ENCODE measurements at regions not wholly inside any gene's neighbourhood (a gene's known extent, or its start where the extent isn't known, plus 50 kb on each side); places are given as distances from the start of the nearest gene placed in this dataset.
"Not testable (repeated sequence)": the region's sequence is repeated elsewhere in the genome, so short reads cannot be mapped to it uniquely, and the experiment has no call there.

DNA sequence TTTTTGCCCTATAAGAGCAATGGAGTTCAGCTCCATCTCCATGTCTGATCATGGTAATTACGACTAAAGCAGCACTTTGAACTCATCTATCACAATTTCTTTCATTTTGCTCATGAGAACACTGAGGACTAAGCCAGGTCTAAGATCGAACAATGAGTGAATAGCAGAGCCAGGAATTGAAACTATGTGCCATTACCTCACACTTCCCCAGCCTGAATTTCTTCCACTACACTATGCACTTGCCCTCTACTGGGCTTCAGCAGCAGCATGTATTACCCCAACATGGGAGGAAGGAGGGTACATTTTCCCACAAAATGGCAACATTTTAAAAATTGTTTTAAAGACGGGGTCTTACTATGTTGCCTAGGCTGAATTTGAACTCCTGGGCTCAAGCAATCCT, 274.7 kb upstream of the FGF13 start:
- TF ChIP-seq CTCF (IDR thresholded peaks at IDR 0.05) (no peak), POLR2A (IDR thresholded peaks at IDR 0.05) (no peak)
- Histone ChIP-seq H3K36me3 (no peaks in the 10 kb centered on the region), H3K4me1 (no peaks in the 10 kb centered on the region)

GRCh38 chrX:138982365-138982764, 270.8 kb upstream of the FGF13 start:
- no peak overlapping the region for H3K4me3 ChIP-seq
- no peak for DNase-seq
- no peaks in the 10 kb centered on the region for H3K9me3 ChIP-seq
- no peak for TF ChIP-seq CTCF (IDR thresholded peaks at IDR 0.05)
- no peak for TF ChIP-seq POLR2A (IDR thresholded peaks at IDR 0.05)
- no peaks in the 10 kb centered on the region for H3K27me3 ChIP-seq
- H3K36me3 ChIP-seq = no peaks in the 10 kb centered on the region
- no peaks in the 10 kb centered on the region for H3K4me1 ChIP-seq
- no peak overlapping the region for H3K27ac ChIP-seq

More for the DNA sequence above, 274.7 kb upstream of the FGF13 start:
- DNase-seq = no peak
- H3K9me3 ChIP-seq = no peaks in the 10 kb centered on the region
- no peaks in the 10 kb centered on the region for H3K27me3 ChIP-seq
- H3K27ac ChIP-seq = no peak overlapping the region
- no peak overlapping the region for H3K4me3 ChIP-seq

GRCh38 chrX:138964501-138964900, 253.0 kb upstream of the FGF13 start:
- no peaks in the 10 kb centered on the region for H3K27me3 ChIP-seq
- H3K27ac ChIP-seq = no peak overlapping the region
- no peak overlapping the region for H3K4me3 ChIP-seq
- TF ChIP-seq CTCF (IDR thresholded peaks at IDR 0.05) (no peak), POLR2A (IDR thresholded peaks at IDR 0.05) (no peak)
- H3K9me3 ChIP-seq = no peaks in the 10 kb centered on the region
- no peaks in the 10 kb centered on the region for H3K4me1 ChIP-seq
- no peak for DNase-seq
- H3K36me3 ChIP-seq = no peaks in the 10 kb centered on the region

DNA sequence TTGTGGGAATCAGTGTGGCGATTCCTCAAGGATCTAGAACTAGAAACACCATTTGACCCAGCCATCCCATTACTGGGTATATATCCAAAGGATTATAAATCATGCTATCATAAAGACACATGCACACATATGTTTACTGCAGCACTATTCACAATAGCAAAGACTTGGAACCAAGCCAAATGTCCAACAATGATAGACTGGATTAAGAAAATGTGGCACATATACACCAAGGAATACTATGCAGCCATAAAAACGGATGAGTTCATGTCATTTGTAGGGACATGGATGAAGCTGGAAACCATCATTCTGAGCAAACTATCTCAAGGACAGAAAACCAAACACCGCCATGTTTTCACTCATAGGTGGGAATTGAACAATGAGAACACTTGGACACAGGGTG, 250.9 kb upstream of the FGF13 start:
- H3K9me3 ChIP-seq, H3K36me3 ChIP-seq, DNase-seq, H3K4me3 ChIP-seq, H3K27me3 ChIP-seq, H3K4me1 ChIP-seq, H3K27ac ChIP-seq: not testable (repeated sequence)

DNA sequence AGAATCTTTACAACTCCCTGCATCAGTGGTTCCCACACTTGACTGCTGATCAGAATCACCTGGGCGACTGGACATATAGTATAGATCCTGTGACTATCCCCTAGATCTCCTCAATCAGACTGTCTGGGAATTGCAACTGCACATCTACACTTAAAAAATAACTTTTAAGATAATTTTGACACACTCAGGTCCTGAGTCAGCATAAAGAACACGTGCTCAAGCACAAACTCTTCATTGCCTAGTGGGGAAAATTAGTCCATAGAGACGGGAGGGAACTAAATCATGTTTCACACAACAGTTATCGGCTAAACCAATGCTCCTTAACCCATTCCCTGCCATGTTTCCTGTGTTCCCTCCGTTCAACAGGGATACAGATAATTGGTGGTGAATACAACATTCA, 243.5 kb upstream of the FGF13 start:
- Histone ChIP-seq H3K9me3 (no peaks in the 10 kb centered on the region), H3K36me3 (no peaks in the 10 kb centered on the region), H3K4me1 (no peaks in the 10 kb centered on the region), H3K4me3 (no peak overlapping the region), H3K27ac (no peak overlapping the region), H3K27me3 (no peaks in the 10 kb centered on the region)
- no peak for TF ChIP-seq CTCF (IDR thresholded peaks at IDR 0.05)
- TF ChIP-seq POLR2A (IDR thresholded peaks at IDR 0.05) = no peak
- DNase-seq = no peak

DNA sequence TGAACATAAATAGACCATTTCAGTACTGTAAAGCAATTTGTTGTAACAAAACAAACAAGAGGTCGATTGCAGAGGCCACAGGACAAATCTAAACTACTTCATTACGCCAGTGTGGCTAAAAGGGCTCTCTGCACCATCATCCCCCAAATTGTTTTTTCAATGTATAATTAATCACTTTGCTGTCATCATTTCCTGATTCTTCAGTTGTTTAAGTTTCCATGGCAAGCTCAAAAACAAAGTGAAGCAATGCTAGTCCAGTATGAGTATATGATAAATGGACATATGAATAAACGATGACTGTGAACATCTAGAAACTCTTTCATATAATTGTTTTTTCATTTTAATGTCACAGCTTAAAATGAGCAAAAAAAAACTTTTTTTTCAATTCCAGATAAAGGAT, 235.4 kb upstream of the FGF13 start:
- Histone ChIP-seq H3K27me3 (no peaks in the 10 kb centered on the region), H3K36me3 (no peaks in the 10 kb centered on the region), H3K4me1 (no peaks in the 10 kb centered on the region), H3K4me3 (no peak overlapping the region), H3K9me3 (no peaks in the 10 kb centered on the region), H3K27ac (no peak overlapping the region)
- DNase-seq = no peak
- no peak for TF ChIP-seq POLR2A (IDR thresholded peaks at IDR 0.05)
- TF ChIP-seq CTCF (IDR thresholded peaks at IDR 0.05) = no peak

All from Peyer's patch (tissue), 4 donors.